ENCODE measurements at regions not wholly inside any gene's neighbourhood (a gene's known extent, or its start where the extent isn't known, plus 50 kb on each side); places are given as distances from the start of the nearest gene placed in this dataset.

DNA sequence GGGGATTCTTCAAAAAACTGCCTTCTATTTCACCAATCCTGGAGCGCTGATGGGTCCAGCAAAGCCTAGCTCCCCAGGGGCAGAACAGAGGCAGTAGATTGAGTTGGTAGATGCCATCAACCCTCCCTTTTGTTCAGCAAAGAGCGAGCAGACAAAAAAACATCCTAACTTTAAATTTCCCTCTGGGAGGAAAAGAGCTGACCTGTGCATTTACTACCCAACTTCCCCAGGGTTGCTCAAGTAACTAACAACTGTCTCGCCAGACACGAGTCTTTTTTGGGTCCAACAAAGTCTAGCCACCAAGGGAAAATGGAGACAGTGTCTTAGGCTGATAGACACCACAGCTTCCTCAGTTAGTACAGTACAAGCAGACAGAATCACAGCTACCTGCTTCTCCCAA lies 476.3 kb upstream of the GRIA1 start:
- H3K9me3 ChIP-seq = no peaks in the 10 kb centered on the region
- H3K4me1 ChIP-seq = no peaks in the 10 kb centered on the region
- no peak overlapping the region for H3K4me3 ChIP-seq
- no peaks in the 10 kb centered on the region for H3K36me3 ChIP-seq
- H3K27me3 ChIP-seq = no peaks in the 10 kb centered on the region
- no peak for TF ChIP-seq POLR2A (IDR thresholded peaks at IDR 0.05)
- TF ChIP-seq, protein P1, sequence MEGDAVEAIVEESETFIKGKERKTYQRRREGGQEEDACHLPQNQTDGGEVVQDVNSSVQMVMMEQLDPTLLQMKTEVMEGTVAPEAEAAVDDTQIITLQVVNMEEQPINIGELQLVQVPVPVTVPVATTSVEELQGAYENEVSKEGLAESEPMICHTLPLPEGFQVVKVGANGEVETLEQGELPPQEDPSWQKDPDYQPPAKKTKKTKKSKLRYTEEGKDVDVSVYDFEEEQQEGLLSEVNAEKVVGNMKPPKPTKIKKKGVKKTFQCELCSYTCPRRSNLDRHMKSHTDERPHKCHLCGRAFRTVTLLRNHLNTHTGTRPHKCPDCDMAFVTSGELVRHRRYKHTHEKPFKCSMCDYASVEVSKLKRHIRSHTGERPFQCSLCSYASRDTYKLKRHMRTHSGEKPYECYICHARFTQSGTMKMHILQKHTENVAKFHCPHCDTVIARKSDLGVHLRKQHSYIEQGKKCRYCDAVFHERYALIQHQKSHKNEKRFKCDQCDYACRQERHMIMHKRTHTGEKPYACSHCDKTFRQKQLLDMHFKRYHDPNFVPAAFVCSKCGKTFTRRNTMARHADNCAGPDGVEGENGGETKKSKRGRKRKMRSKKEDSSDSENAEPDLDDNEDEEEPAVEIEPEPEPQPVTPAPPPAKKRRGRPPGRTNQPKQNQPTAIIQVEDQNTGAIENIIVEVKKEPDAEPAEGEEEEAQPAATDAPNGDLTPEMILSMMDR (IDR thresholded peaks at IDR 0.05) = no peak
- DNase-seq = no peak
- no peak overlapping the region for H3K27ac ChIP-seq

DNA sequence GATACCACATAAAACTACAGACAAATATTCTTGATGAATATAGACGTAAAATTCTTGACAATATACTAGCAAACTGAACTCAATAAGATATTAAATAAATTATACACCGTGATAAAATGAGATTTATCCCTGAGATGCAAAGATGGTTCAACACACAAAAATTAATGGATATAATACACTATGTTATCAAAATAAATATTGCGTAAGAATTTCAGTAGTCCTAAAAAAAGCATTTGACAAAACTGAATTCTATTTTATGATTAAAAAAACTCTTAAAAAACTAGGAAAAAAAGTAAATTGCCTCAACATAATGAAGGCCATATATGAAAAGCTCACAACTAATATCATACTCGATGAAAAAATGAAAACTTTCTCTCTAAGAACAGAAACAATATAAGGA lies 472.3 kb upstream of the GRIA1 start:
- no peak overlapping the region for H3K27ac ChIP-seq
- TF ChIP-seq, protein P1 (IDR thresholded peaks at IDR 0.05) = no peak
- no peak for TF ChIP-seq POLR2A (IDR thresholded peaks at IDR 0.05)
- no peaks in the 10 kb centered on the region for H3K36me3 ChIP-seq
- no peaks in the 10 kb centered on the region for H3K27me3 ChIP-seq
- no peaks in the 10 kb centered on the region for H3K4me1 ChIP-seq
- no peak for DNase-seq
- no peak overlapping the region for H3K4me3 ChIP-seq
- H3K9me3 ChIP-seq = no peaks in the 10 kb centered on the region

DNA sequence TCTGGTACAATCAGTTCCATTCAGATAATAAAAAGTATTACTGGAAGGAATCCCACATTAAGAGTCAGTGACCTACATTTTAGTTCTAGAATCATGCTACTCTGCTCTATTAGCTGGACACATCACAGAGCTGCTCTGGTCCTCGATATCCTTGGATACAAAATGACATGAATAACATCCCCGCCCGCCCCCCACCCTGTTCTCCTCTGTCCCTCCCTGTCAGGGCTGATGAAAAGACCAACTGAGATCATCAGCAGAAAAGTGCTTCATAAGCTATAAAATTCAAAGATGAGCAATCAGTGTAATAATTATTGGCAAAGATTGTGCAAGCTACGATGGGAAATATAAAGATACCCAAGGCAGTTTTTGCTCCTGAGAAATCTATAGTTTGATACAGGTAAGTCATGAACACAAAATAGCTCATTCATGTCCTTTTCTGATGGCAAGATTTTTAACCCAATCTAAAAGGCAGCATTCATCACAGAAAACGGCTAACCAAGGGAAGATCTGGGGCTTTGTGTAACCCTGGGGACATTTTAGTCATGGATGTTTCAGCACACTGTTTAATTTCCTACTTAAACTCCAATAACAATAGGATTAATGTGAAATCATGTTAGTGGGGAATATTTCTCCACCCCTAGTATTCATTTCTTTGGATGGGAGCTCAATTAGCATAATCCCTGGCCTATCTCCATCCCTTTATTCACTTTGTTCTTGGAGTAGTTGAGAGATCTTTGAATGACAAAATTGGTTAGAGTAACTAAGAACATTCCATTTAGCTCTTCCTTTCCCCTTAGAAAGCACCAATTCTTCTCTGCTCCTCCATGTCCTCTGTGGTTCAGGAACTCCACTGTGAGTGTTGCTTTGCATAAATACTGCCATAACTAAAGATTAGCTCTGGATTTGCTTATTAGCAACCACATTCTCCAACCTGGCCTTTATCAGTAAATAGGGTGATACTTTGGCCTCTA lies 459.4 kb upstream of the GRIA1 start:
- Histone ChIP-seq H3K9me3 (no peaks in the 10 kb centered on the region), H3K27ac (no peak overlapping the region), H3K27me3 (no peaks in the 10 kb centered on the region), H3K36me3 (no peaks in the 10 kb centered on the region), H3K4me3 (no peak overlapping the region), H3K4me1 (no peaks in the 10 kb centered on the region)
- no peak for TF ChIP-seq POLR2A (IDR thresholded peaks at IDR 0.05)
- TF ChIP-seq, protein P1 (IDR thresholded peaks at IDR 0.05) = no peak
- DNase-seq = no peak

DNA sequence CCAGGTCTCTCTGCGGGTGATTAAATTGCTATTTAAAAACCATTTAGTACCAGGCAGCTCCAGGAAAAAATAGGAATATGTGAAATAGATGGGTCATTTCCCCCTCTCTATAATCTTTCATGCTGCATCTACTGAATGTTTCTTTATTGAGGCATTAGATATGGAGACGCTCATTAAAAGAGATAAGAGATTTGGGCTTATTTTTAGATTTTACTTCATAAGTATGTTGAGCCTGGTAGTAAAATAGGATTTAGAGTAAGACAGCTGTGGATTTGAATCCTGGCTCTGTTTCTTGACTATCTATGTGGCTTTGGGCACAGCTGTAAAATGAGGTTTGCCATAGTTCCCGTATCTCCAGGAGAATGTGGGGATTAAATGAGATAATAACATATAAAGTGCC lies 451.0 kb upstream of the GRIA1 start:
- no peaks in the 10 kb centered on the region for H3K9me3 ChIP-seq
- no peak overlapping the region for H3K27ac ChIP-seq
- H3K4me1 ChIP-seq = no peaks in the 10 kb centered on the region
- H3K27me3 ChIP-seq = no peaks in the 10 kb centered on the region
- TF ChIP-seq, protein P1 (IDR thresholded peaks at IDR 0.05) = no peak
- no peak for TF ChIP-seq POLR2A (IDR thresholded peaks at IDR 0.05)
- no peak for DNase-seq
- no peaks in the 10 kb centered on the region for H3K36me3 ChIP-seq
- H3K4me3 ChIP-seq = no peak overlapping the region

DNA sequence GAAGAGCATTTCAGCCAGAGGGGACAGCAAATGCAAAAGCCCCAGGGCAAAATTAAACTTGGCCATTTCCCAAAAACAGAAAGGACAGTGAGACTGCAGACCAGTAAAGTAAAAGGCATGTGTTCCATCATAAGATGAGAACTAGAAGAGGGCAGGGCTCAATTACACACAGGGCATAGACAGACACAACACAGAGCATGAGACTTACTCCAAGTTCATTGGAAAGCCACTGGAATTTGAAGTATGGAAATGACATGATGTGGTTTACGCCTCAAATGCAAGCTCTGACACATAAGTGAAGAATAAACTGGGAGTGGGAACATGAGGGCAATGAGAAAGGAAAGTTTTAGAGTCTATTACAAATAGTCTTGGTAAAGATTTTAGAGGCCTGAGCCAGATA lies 446.6 kb upstream of the GRIA1 start:
- no peak overlapping the region for H3K27ac ChIP-seq
- H3K27me3 ChIP-seq = no peaks in the 10 kb centered on the region
- TF ChIP-seq, protein P1 (IDR thresholded peaks at IDR 0.05) = no peak
- TF ChIP-seq POLR2A (IDR thresholded peaks at IDR 0.05) = no peak
- no peak for DNase-seq
- no peaks in the 10 kb centered on the region for H3K36me3 ChIP-seq
- no peaks in the 10 kb centered on the region for H3K4me1 ChIP-seq
- no peaks in the 10 kb centered on the region for H3K9me3 ChIP-seq
- no peak overlapping the region for H3K4me3 ChIP-seq

All from Peyer's patch (tissue), 4 donors.